OCI-LY7 (cell line): ENCODE measurements at regions not wholly inside any gene's neighbourhood (a gene's known extent, or its start where the extent isn't known, plus 50 kb on each side); places are given as distances from the start of the nearest gene placed in this dataset.

Experiments
- BruUV-seq: library from RNA; stranded (reverse); fragments of 400-500 nt; replicated peaks from 2 replicates; lab custom pipeline; 2021; lab: Mats Ljungman, UMichigan
- CTCF ChIA-PET: fragments of 300-600 bp; sonication (Branson Sonifier 250); formaldehyde crosslinking; loops from one replicate; lab custom pipeline; 2022; ENCODE audit warnings: antibody characterized with exemption; ENCODE audit not compliant: unreplicated experiment; lab: Charles Lee
- POLR2A ChIA-PET: fragments of 300-600 bp; sonication (Branson Sonifier 250); formaldehyde crosslinking; loops from one replicate; lab custom pipeline; 2022; ENCODE audit warnings: antibody characterized with exemption; lab: Charles Lee
- DNase-seq: peaks from one replicate; pipeline ENCODE4 v3.0.0-alpha.2; 2015; ENCODE audit warnings: low spot score
- H2AFZ ChIP-seq: fragments of 200-600 bp; sonication (generic), shearing (Covaris generic); 2 replicates; pipeline ENCODE4 v1.6.1; 2014; ENCODE audit warnings: mild to moderate bottlenecking, antibody characterized with exemption, low read length, moderate library complexity
- H3K27ac ChIP-seq: fragments of 200-600 bp; sonication (generic); 2 replicates; pipeline ENCODE4 v1.5.1; 2014; ENCODE audit warnings: mixed run types, low read depth, mild to moderate bottlenecking, moderate library complexity, low read length, inconsistent platforms; ENCODE audit not compliant: poor library complexity, severe bottlenecking
- H3K36me3 ChIP-seq: fragments of 200-600 bp; sonication (generic); 2 replicates; pipeline ENCODE4 v1.6.1; 2014; ENCODE audit warnings: mild to moderate bottlenecking, antibody characterized with exemption, low read length, moderate library complexity, mixed read lengths; ENCODE audit not compliant: insufficient read depth
- H3K4me1 ChIP-seq: fragments of 200-600 bp; sonication (generic); 2 replicates; pipeline ENCODE4 v1.5.1; 2014; ENCODE audit warnings: mild to moderate bottlenecking, low read length; ENCODE audit not compliant: insufficient read depth, poor library complexity, severe bottlenecking
- H3K4me2 ChIP-seq: fragments of 200-600 bp; sonication (generic); 2 replicates; pipeline ENCODE4 v1.6.1; 2014; ENCODE audit warnings: mild to moderate bottlenecking, low read length
- H3K4me3 ChIP-seq: fragments of 200-600 bp; sonication (generic); 2 replicates; pipeline ENCODE4 v1.5.1; 2014; ENCODE audit warnings: mild to moderate bottlenecking, low read depth, low read length; ENCODE audit not compliant: poor library complexity, severe bottlenecking
- H3K79me2 ChIP-seq: fragments of 200-600 bp; sonication (generic); 2 replicates; pipeline ENCODE4 v1.6.1; 2016; ENCODE audit warnings: low read depth, mild to moderate bottlenecking, low read length, moderate library complexity, mixed read lengths; ENCODE audit not compliant: insufficient read depth
- H3K9me2 ChIP-seq: fragments of 200-600 bp; sonication (generic); 2 replicates; pipeline ENCODE4 v1.6.1; 2016; ENCODE audit warnings: mild to moderate bottlenecking, low read length, mixed read lengths; ENCODE audit not compliant: insufficient read depth
- H3K9me3 ChIP-seq: fragments of 200-600 bp; sonication (generic); 2 replicates; pipeline ENCODE4 v1.6.1; 2014; ENCODE audit warnings: mild to moderate bottlenecking, mixed run types, low read length, mixed read lengths
- H4K20me1 ChIP-seq: fragments of 200-600 bp; sonication (generic); 2 replicates; pipeline ENCODE4 v1.6.1; 2014; ENCODE audit warnings: mild to moderate bottlenecking, antibody characterized with exemption, low read length, moderate library complexity, mixed read lengths; ENCODE audit not compliant: insufficient read depth
- EZH2phosphoT487 ChIP-seq: fragments of 200-600 bp; sonication (generic); IDR thresholded peaks from 2 replicates; pipeline ENCODE4 v1.6.1; 2018; ENCODE audit warnings: low read depth, borderline replicate concordance, mild to moderate bottlenecking, mixed run types, antibody characterized with exemption, low read length, moderate library complexity, mixed read lengths
- intact Hi-C: fragments of 100-400 bp; cut with micrococcal nuclease; formaldehyde crosslinking; loops from one replicate; pipeline ENCODE4 v1.10.0; 2022; ENCODE audit not compliant: unreplicated experiment
- TF ChIP-seq, protein P1 (sequence below): fragments of 200-600 bp; sonication (generic); conservative IDR thresholded peaks from 2 replicates; pipeline ENCODE4 v1.5.1; 2014; ENCODE audit warnings: mild to moderate bottlenecking, antibody characterized with exemption, low read length, moderate library complexity, mixed read lengths

- no peak overlapping the region for H2AFZ ChIP-seq
- POLR2A ChIA-PET: no interaction called here
- intact Hi-C loops: no loop called here
- DNase-seq: no peak
- no peaks in the 10 kb centered on the region for H3K4me1 ChIP-seq
- H3K36me3 ChIP-seq: no peaks in the 10 kb centered on the region
- H4K20me1 ChIP-seq: no peaks in the 10 kb centered on the region
- no peak for TF ChIP-seq EZH2phosphoT487
- TF ChIP-seq, protein P1, sequence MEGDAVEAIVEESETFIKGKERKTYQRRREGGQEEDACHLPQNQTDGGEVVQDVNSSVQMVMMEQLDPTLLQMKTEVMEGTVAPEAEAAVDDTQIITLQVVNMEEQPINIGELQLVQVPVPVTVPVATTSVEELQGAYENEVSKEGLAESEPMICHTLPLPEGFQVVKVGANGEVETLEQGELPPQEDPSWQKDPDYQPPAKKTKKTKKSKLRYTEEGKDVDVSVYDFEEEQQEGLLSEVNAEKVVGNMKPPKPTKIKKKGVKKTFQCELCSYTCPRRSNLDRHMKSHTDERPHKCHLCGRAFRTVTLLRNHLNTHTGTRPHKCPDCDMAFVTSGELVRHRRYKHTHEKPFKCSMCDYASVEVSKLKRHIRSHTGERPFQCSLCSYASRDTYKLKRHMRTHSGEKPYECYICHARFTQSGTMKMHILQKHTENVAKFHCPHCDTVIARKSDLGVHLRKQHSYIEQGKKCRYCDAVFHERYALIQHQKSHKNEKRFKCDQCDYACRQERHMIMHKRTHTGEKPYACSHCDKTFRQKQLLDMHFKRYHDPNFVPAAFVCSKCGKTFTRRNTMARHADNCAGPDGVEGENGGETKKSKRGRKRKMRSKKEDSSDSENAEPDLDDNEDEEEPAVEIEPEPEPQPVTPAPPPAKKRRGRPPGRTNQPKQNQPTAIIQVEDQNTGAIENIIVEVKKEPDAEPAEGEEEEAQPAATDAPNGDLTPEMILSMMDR: no peak
- H3K4me2 ChIP-seq: no peak overlapping the region
- CTCF ChIA-PET: no interaction called here
- no peaks in the 10 kb centered on the region for H3K9me3 ChIP-seq
- no peak overlapping the region for H3K27ac ChIP-seq
- H3K4me3 ChIP-seq: no peak overlapping the region
- BruUV-seq: no TSS peak
- no peaks in the 10 kb centered on the region for H3K9me2 ChIP-seq
- no peaks in the 10 kb centered on the region for H3K79me2 ChIP-seq
Measured at GRCh38 chr6:76703285-76703684, 630.8 kb upstream of the IMPG1 start.

DNA sequence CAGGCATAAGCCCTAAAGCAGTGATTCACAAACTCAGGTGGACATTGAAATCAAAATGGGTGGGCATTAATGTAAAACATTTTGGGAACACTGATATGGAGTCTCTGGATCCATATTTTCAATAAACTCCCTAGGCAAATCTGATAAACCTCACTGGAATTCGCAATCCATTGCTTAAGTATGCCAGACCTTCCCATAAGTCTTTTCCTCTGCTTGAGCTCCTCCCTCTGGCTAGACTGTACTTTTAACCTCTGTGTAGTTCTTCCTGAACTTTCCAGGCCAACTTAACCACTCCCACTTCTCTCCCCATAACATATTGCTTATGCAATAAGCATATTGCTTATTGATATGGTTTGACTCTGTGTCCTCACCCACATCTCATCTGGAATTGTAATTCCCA is 629.7 kb upstream of the IMPG1 start:
- no peaks in the 10 kb centered on the region for H4K20me1 ChIP-seq
- no peaks in the 10 kb centered on the region for H3K9me3 ChIP-seq
- no peaks in the 10 kb centered on the region for H3K4me1 ChIP-seq
- no peaks in the 10 kb centered on the region for H3K9me2 ChIP-seq
- intact Hi-C loops: no loop called here
- no peak overlapping the region for H3K4me3 ChIP-seq
- TF ChIP-seq, protein P1: no peak
- TF ChIP-seq EZH2phosphoT487: no peak
- H3K79me2 ChIP-seq: no peaks in the 10 kb centered on the region
- ChIA-PET CTCF (no interaction called here), POLR2A (no interaction called here)
- H2AFZ ChIP-seq: no peak overlapping the region
- no peak overlapping the region for H3K27ac ChIP-seq
- no peak overlapping the region for H3K4me2 ChIP-seq
- BruUV-seq: no TSS peak
- H3K36me3 ChIP-seq: no peaks in the 10 kb centered on the region
- DNase-seq: no peak

GRCh38 chr6:76701610-76702009 is 629.1 kb upstream of the IMPG1 start:
- H2AFZ ChIP-seq: no peak overlapping the region
- no peaks in the 10 kb centered on the region for H3K9me2 ChIP-seq
- POLR2A ChIA-PET: no interaction called here
- intact Hi-C loops: no loop called here
- no peaks in the 10 kb centered on the region for H3K79me2 ChIP-seq
- no peaks in the 10 kb centered on the region for H3K36me3 ChIP-seq
- H3K27ac ChIP-seq: no peak overlapping the region
- TF ChIP-seq, protein P1: no peak
- no peak for TF ChIP-seq EZH2phosphoT487
- no peak for DNase-seq
- no TSS peak for BruUV-seq
- no peaks in the 10 kb centered on the region for H3K4me1 ChIP-seq
- CTCF ChIA-PET: no interaction called here
- H3K4me2 ChIP-seq: no peak overlapping the region
- H4K20me1 ChIP-seq: no peaks in the 10 kb centered on the region
- no peak overlapping the region for H3K4me3 ChIP-seq
- H3K9me3 ChIP-seq: no peaks in the 10 kb centered on the region
